Right lobe of liver (tissue), 6 donors: ENCODE measurements at regions not wholly inside any gene's neighbourhood (a gene's known extent, or its start where the extent isn't known, plus 50 kb on each side); places are given as distances from the start of the nearest gene placed in this dataset.

Experiments
- ATAC-seq, 4 donors: fragments of 200-7000 bp; cut with Tn5 transposase; one replicate each; pipeline ENCODE4 v1.9.1; 2020; ENCODE audit warnings: mild to moderate bottlenecking in 4 of 4, moderate library complexity in 4 of 4
- DNase-seq, 3 donors: peaks; one replicate each; pipeline ENCODE4 v3.0.0-alpha.2; 2020
- H3K27ac ChIP-seq, 3 donors: fragments of 200-600 bp; one replicate each; pipeline ENCODE4 v1.8.0; 2022
- H3K27me3 ChIP-seq, 2 donors: fragments of 200-600 bp; one replicate each; pipeline ENCODE4 v1.8.0; 2022
- H3K36me3 ChIP-seq, 4 donors: fragments of 200-600 bp; sonication (generic) in 1 of 4; one replicate each; pipeline versions ENCODE4 v1.5.1 to v1.8.0; 2017 to 2022; ENCODE audit warnings: control low read depth in 1 of 4
- H3K4me1 ChIP-seq, 4 donors: fragments of 200-600 bp; sonication (generic) in 1 of 4; one replicate each; pipeline versions ENCODE4 v1.5.1 to v1.8.0; 2017 to 2022; ENCODE audit warnings: control low read depth in 1 of 4
- H3K4me3 ChIP-seq, 3 donors: fragments of 200-600 bp; one replicate each; pipeline ENCODE4 v1.8.0; 2022
- H3K9me3 ChIP-seq, 4 donors: fragments of 200-600 bp; sonication (generic) in 1 of 4; one replicate each; pipeline versions ENCODE4 v1.5.1 to v1.8.0; 2017 to 2022; ENCODE audit warnings: control low read depth in 1 of 4
- CTCF ChIP-seq, 4 donors: fragments of 200-600 bp in 3 of 4; fragments of 450-650 bp in 1 of 4; IDR thresholded peaks; one replicate each; pipeline versions ENCODE4 v1.5.1 to v1.8.0; 2016 to 2022; ENCODE audit warnings: antibody characterized with exemption in 4 of 4, mild to moderate bottlenecking in 2 of 4
- POLR2A ChIP-seq: fragments of 450-650 bp; IDR thresholded peaks from one replicate; pipeline ENCODE4 v1.6.1; 2017; ENCODE audit warnings: antibody characterized with exemption, mild to moderate bottlenecking
- WGBS: methylation state at CpG from one replicate; pipeline ENCODE4 v1.1.6; 2018; ENCODE audit warnings: low coverage, low lambda C conversion rate; ENCODE audit not compliant: insufficient coverage; ENCODE audit errors: missing lambda C conversion rate; 5-methylcytosine and 5-hydroxymethylcytosine counted together
- intact Hi-C, 2 donors: fragments of 100-400 bp; cut with DNase I; formaldehyde crosslinking; loops; one replicate each; pipeline versions ENCODE4 v1.11.2 to v1.14.1; 2022
- donor health status: DM: no; HTN: yes; CAD: no.
- donor health status: DM: no; HTN: no; CAD: no.
- donor health status: DM: no; HTN: no; CAD: no.
- donor health status: DM: no; HTN: yes; CAD: no.
- donor health status: DM: no; HTN: yes; CAD: no.

GRCh38 chr11:96781082-96781481 lies 391.3 kb downstream of the JRKL start:
- Histone ChIP-seq H3K36me3 (no peaks in the 10 kb centered on the region), H3K4me3 (no peak overlapping the region), H3K27ac (no peak overlapping the region), H3K4me1 (no peaks in the 10 kb centered on the region), H3K9me3 (no peaks in the 10 kb centered on the region), H3K27me3 (no peaks in the 10 kb centered on the region)
- ATAC-seq (no peak), DNase-seq (no peak)
- intact Hi-C loops: no loop called here
- TF ChIP-seq CTCF (IDR thresholded peaks at IDR 0.05): no peak
- TF ChIP-seq POLR2A: no peak
- 0% methylated on average over 1 of the region's 1 CpG for WGBS

DNA sequence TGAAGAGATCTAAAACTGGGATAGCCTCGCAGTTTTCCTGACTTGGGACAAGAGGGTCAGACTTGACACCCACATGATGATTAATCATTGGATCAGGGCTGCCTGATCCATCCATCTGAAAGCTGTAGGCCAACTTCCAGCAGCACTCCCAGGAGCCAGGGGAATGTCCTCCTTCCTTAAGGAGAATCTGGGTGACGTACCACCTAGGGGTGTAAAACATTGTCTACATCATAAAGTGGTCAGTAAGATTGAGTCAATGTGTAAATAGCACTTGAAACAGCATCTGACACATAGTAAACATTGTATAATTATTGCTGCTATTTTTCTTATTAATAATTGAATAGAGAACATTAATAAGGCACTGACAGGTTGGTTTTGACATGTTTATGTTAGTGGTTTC lies 392.8 kb downstream of the JRKL start:
- Histone ChIP-seq H3K36me3 (no peaks in the 10 kb centered on the region), H3K9me3 (no peaks in the 10 kb centered on the region), H3K27ac (no peak overlapping the region), H3K4me1 (no peaks in the 10 kb centered on the region), H3K27me3 (no peaks in the 10 kb centered on the region), H3K4me3 (no peak overlapping the region)
- 27% methylated on average over 2 of the region's 2 CpGs for WGBS
- no peak for ATAC-seq
- TF ChIP-seq CTCF (IDR thresholded peaks at IDR 0.05) (no peak), POLR2A (no peak)
- intact Hi-C loops: no loop called here
- DNase-seq: no peak

DNA sequence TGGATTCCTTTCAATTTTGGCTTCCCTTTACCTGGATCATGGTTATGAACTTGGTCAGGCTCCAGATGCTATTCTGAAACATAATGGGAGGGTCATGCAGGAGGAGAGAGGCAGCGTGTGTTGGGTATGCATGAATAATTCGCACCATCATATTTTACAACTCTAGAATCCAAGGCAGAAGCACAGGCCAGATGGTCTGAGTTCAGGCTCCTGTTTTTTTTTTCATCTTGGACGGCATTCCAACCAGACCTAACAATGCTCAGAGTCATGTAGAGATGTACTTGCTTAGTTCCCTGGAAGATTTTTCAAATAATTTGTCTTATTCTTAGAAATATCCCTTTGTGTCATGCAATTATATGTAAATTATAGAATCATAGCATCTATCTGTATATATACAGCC lies 393.5 kb downstream of the JRKL start:
- no peak for TF ChIP-seq POLR2A
- TF ChIP-seq CTCF (IDR thresholded peaks at IDR 0.05): no peak
- Histone ChIP-seq H3K4me3 (no peak overlapping the region), H3K27ac (no peak overlapping the region), H3K36me3 (no peaks in the 10 kb centered on the region), H3K27me3 (no peaks in the 10 kb centered on the region), H3K9me3 (no peaks in the 10 kb centered on the region), H3K4me1 (no peaks in the 10 kb centered on the region)
- ATAC-seq (no peak), DNase-seq (no peak)
- 24% methylated on average over 3 of the region's 3 CpGs for WGBS
- intact Hi-C loops: no loop called here

DNA sequence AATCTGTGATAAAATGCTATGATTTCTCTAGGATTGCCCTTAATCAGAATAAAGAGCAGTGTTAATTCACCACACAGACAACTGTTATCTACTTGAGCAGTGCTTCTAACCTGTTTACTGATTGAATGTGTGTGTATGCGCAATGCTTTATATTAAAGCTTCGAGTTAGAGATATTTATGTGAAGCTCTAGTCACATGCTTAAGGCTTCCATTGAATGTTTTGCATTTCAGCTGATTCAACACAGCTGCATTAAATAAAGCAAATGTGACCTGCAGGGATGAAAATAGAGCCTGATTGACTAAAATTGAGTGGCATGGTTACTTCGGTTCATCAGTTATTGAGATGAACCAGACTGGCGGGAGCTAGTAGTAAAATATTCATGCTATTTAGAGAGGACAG lies 395.3 kb downstream of the JRKL start:
- H3K9me3 ChIP-seq: no peaks in the 10 kb centered on the region
- DNase-seq (no peak), ATAC-seq (no peak)
- H3K36me3 ChIP-seq: no peaks in the 10 kb centered on the region
- intact Hi-C loops: no loop called here
- WGBS: 72% methylated on average over 4 of the region's 4 CpGs
- TF ChIP-seq CTCF (IDR thresholded peaks at IDR 0.05): no peak
- no peak for TF ChIP-seq POLR2A
- H3K4me1 ChIP-seq: no peaks in the 10 kb centered on the region
- H3K27ac ChIP-seq: no peak overlapping the region
- no peak overlapping the region for H3K4me3 ChIP-seq
- H3K27me3 ChIP-seq: no peaks in the 10 kb centered on the region

DNA sequence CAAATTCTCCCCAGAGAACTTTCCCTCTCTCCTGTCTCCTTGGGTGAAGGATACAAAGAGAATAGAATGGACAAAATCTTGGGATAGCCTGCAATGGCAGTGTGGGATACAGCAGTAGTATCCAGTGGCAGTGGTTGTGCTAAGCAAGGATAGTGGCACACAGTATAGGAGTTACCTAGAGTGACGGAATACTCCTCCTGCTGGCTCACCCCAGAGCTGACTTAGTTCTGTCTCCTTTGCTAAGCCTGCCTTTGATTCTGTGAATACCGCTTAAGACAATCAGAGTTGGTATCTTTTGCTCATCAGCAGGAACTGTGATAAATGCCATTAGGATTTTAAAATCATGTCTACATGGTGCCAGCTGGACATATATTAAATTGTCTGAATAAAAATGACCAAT lies 404.3 kb downstream of the JRKL start:
- 54% methylated on average over 2 of the region's 2 CpGs for WGBS
- Histone ChIP-seq H3K27ac (no peak overlapping the region), H3K4me1 (no peaks in the 10 kb centered on the region), H3K9me3 (no peaks in the 10 kb centered on the region), H3K4me3 (no peak overlapping the region), H3K36me3 (no peaks in the 10 kb centered on the region), H3K27me3 (no peaks in the 10 kb centered on the region)
- no peak for DNase-seq
- intact Hi-C loops: no loop called here
- TF ChIP-seq CTCF (IDR thresholded peaks at IDR 0.05) (no peak), POLR2A (no peak)
- ATAC-seq: no peak
